NOMO-1 (cell line): ENCODE measurements at regions not wholly inside any gene's neighbourhood (a gene's known extent, or its start where the extent isn't known, plus 50 kb on each side); places are given as distances from the start of the nearest gene placed in this dataset.

ENCODE experiments used
- DNase-seq, 2 experiments: peaks; one replicate each; lab custom pipeline; 2025; ENCODE audit not compliant: unreplicated experiment in 2 of 2; lab: John Stamatoyannopoulos, UW

- DNase-seq: no peak
These were observed 297.6 kb upstream of the SP8 start for GRCh38 chr7:21084286-21084685.

GRCh38 chr7:21086688-21087087 is 300.0 kb upstream of the SP8 start:
- no peak for DNase-seq

GRCh38 chr7:21089653-21090052 is 303.0 kb upstream of the SP8 start:
- DNase-seq: no peak

DNA sequence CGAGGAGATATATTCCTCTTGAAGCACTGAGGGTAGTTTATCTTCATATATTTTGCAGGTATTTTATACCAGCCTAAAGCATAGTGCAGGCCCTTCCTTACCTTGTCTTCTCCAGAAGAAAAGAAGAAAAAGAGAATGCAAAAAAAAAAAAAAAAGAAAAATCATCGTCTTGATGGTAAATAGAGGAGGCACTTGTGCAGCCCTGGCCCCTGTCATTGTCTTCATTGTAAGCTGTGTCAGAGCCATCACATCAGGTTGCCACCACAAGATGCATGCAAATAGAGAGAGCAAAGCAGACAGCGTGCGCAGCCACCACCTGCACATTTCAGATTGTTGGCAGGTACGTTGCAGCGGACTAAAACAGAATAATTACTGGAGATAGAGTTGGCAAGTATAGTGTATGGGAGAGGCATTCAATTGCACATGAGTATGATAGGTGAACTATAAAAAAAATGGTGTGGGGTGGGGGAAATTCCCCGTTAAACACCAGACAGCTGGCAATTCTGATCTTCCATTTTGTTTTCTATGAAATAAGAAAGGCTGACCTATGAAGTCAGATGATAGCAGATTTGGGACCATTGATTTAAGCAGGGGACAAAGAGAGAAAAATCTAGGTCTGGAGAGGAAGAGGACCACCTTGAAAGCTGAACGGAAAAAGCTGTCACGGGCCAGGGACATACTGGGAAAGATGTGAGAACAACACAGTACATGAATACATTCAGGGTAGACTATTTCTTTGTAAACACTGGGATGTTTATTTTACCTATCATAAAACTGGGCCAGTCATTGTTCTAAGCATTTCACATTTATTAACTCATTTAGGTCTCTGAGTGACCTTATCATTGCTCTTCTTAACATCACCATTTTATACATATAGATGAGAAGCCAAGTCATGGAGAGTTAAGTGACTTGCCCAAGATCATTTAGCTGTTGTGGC is 306.3 kb upstream of the SP8 start:
- DNase-seq: no peak

DNA sequence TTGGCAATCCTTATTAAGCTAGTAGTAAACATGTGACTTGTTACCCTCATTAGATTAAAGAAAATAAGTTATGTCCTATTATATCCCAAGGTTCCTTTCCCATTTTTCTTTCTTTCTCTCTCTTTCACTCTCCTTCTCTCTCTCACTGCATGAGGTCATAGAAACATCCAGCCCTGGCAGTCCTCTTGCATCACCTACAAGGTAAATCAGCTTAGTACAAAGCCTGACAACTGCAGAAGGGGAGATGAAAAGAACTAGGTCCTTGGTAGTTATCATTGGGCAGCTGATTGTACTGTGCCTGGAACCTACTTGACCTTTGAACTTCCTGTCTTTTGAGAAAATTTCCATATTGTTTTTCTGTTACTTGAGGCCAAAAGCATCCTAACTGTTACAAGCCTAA is 307.9 kb upstream of the SP8 start:
- DNase-seq: no peak

GRCh38 chr7:21099432-21099831 is 312.7 kb upstream of the SP8 start:
- no peak for DNase-seq

DNA sequence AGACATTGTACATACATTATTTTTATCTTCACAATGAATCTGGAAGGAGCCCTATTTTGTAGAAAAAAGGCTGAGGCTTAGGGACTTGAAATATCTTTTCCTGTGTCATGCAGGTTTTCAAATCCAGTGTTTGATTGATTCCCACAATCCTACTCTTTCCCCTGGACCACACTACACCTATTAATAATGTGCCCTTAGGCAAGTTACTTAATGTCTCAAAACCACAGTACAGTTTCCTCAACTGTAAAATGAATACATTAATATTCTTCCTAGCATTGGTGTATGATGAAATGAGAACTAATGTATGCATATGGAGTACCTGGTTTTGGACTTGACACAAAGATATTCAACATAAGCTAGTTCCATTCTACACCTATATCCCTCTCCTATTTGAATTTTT is 313.3 kb upstream of the SP8 start:
- no peak for DNase-seq

DNA sequence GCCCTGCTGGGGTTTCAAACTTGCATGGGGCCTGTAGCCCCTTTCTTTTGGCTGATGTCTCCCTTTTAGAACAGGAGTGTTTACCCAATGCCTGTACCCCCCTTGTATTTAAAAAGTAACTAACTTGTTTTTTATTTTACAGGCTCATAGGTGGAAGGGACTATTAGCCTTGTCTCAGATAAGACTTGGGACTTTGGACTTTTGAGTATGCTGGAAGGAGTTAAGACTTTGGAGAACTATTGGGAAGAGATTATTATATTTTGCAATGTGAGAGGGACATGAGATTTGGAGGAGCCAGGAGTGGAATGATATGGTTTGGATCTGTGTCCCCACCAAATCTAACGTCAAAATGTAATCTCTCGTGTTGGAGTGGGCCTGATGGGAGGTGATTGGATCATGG is 314.9 kb upstream of the SP8 start:
- no peak for DNase-seq

GRCh38 chr7:21103426-21104123 is 316.9 kb upstream of the SP8 start:
- no peak for DNase-seq

DNA sequence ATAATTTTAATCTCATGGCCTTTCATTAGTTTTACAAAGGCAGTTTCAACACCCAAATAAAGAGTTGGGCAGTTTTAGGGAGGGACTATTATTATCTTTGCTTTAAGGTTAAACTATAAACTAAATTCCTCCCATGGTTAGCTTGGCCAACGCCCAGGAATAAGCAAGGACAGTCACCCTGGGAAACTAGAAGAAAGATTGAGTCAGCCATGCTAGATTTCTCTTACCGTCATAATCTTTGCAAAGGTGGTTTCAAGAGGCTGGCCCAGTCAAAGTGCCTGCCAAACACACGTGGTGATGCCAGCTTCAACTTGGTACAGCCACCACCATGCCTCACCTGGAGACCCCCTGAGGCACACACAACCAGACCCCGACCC is 317.4 kb upstream of the SP8 start:
- no peak for DNase-seq

- no peak for DNase-seq
These were observed 319.6 kb upstream of the SP8 start for GRCh38 chr7:21106296-21106732.

DNA sequence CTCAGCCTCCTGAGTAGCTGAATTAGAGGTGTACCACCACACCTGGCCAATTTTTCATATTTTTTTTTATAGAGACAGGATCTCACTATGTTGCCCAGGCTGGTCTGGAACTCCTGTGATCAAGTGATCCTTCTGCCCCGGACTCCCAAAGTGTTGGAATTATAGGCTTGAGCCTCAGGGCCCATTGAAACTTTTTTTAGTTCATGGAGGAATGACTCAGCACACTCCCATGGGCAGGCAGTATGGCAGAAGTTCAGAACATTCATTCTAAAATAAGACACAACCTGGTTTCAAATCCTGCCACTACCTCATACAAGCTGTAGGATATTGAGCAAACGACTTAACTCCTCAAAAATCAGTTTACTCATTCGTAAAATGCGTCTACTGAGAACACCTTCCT is 320.4 kb upstream of the SP8 start:
- no peak for DNase-seq

GRCh38 chr7:21108182-21108581 is 319.7 kb upstream of the SP4 start:
- no peak for DNase-seq

- no peak for DNase-seq
These were observed 314.1 kb upstream of the SP4 start for GRCh38 chr7:21113609-21114415.

GRCh38 chr7:21123586-21123985 is 304.3 kb upstream of the SP4 start:
- no peak for DNase-seq

DNA sequence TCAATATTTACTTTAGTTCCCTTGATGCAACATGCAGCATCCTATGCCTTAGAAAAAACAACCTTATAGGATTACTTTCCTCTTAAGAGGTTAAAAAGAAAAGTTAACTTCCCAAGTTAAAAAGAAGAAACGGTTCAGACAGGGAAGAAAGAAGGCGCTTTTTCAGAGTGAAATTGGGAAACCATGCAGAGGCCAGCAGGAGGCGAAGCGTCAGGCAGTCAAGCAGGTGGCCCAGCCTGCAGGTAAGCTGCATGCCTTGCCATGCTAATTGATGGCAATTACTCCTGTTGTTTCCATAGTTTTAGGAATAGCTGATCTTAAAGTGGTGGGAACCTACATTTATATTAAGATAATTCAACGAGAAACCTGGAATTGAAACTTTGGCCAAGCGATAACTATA is 302.6 kb upstream of the SP4 start:
- DNase-seq: no peak

GRCh38 chr7:21128062-21128817 is 299.6 kb upstream of the SP4 start:
- DNase-seq: no peak

DNA sequence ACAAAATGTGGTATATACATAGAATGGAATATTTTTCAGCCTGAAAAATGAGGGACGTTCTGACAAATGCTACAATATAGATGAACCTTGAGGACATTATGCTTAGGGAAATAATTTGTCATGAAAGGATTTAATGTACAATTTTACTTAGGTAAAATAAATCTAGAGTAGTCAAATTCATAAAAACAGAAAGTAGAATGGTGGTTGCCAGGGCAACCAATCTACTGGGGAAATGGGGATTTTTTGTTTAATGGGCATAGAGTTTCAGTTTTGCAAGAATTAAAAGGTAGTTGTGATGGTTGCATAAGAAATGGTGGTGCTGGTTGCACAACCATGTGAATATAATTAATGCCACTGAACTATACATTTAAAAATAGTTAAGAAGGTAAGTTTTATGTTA is 296.0 kb upstream of the SP4 start:
- DNase-seq: peak; percentile 13 to 54

DNA sequence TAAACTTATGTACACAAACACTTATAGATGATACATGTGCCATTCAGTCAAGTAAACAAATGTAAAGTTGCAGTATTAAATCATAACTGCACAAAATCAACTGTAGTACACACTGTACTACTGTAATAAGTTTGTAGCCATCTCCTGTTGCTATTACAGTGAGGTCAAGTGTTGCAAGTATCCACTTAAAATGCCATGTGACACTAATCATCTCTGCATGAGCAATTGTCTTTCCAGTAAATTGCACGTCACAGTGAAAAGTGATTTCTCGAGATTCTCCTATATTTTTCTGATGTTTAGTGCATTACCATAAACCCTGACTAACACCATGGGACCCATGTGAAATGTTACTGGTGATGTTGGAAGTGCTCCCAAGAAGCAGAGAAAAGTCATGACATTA is 293.3 kb upstream of the SP4 start:
- DNase-seq: no peak

GRCh38 chr7:21135437-21135836 is 292.4 kb upstream of the SP4 start:
- DNase-seq: no peak

DNA sequence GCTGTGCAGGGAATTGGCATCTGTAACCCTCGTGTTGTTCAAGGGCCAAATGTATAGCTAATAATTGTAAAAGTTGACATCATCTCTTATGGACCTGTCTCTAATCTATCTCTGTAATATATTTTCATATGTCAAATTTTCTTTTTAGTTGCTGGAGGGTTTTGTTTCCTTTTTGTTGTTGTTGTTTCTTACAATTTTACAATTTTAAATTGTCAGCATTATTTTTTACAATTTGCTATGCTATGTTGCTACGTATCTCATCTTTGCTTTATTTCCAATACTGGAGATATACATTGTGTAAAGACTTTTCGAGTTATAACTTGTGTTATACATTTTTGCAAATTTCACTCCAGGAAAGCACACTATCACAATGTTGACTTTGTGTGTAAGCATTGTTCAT is 290.2 kb upstream of the SP4 start:
- no peak for DNase-seq
